Liver (tissue), 8 donors: ENCODE measurements at regions not wholly inside any gene's neighbourhood (a gene's known extent, or its start where the extent isn't known, plus 50 kb on each side); places are given as distances from the start of the nearest gene placed in this dataset.

Experiments used
- DNase-seq: peaks from one replicate; pipeline ENCODE4 v3.0.0-alpha.2; 2017; ENCODE audit warnings: low spot score
- H3K27ac ChIP-seq, 2 donors: one replicate each; pipeline ENCODE4 v1.7.0; 2013; ENCODE audit warnings: inconsistent platforms in 2 of 2, low read length in 2 of 2, control low read depth in 1 of 2, low read depth in 1 of 2, mild to moderate bottlenecking in 1 of 2
- H3K27me3 ChIP-seq, 4 donors: one replicate each; pipeline versions ENCODE4 v1.6.1 to v1.7.0; 2013; ENCODE audit warnings: low read length in 3 of 4, inconsistent platforms in 1 of 4, mild to moderate bottlenecking in 1 of 4, moderate library complexity in 1 of 4; ENCODE audit not compliant: control insufficient read depth in 4 of 4, insufficient read depth in 4 of 4
- H3K36me3 ChIP-seq, 4 donors: one replicate each; pipeline versions ENCODE4 v1.6.1 to v1.7.0; 2013; ENCODE audit warnings: low read length in 3 of 4, mild to moderate bottlenecking in 3 of 4, low read depth in 1 of 4, moderate library complexity in 1 of 4; ENCODE audit not compliant: control insufficient read depth in 4 of 4, insufficient read depth in 3 of 4
- H3K4me1 ChIP-seq, 4 donors: one replicate each; pipeline versions ENCODE4 v1.6.1 to v1.7.0; 2013; ENCODE audit warnings: low read length in 3 of 4, mild to moderate bottlenecking in 3 of 4, moderate library complexity in 1 of 4; ENCODE audit not compliant: control insufficient read depth in 4 of 4, insufficient read depth in 4 of 4
- H3K4me3 ChIP-seq, 3 donors: one replicate each; pipeline versions ENCODE4 v1.6.1 to v1.7.0; 2013; ENCODE audit warnings: low read length in 3 of 3, control low read depth in 1 of 3, low read depth in 1 of 3, mild to moderate bottlenecking in 1 of 3
- H3K9ac ChIP-seq, 2 donors: one replicate each; pipeline ENCODE4 v1.7.0; 2013; ENCODE audit warnings: low read length in 2 of 2, mild to moderate bottlenecking in 2 of 2, moderate library complexity in 2 of 2, control low read depth in 1 of 2, low read depth in 1 of 2
- H3K9me3 ChIP-seq, 4 donors: one replicate each; pipeline versions ENCODE4 v1.6.1 to v1.7.0; 2013; ENCODE audit warnings: low read length in 3 of 4; ENCODE audit not compliant: control insufficient read depth in 4 of 4
- EGR1 ChIP-seq, 2 donors: IDR thresholded peaks; 2 replicates each; pipeline ENCODE4 v1.6.1; 2016 to 2018; ENCODE audit warnings: antibody characterized with exemption in 2 of 2, low read depth in 2 of 2
- GABPA ChIP-seq, 2 donors: IDR thresholded peaks in 1 of 2; conservative IDR thresholded peaks in 1 of 2; 2 replicates each; pipeline ENCODE4 v1.6.1; 2016; ENCODE audit warnings: antibody characterized with exemption in 2 of 2, mild to moderate bottlenecking in 1 of 2, moderate library complexity in 1 of 2
- HNF4A ChIP-seq, 2 donors: conservative IDR thresholded peaks; 2 replicates each; pipeline ENCODE4 v1.6.1; 2016; ENCODE audit warnings: antibody characterized with exemption in 2 of 2, mild to moderate bottlenecking in 2 of 2
- HNF4G ChIP-seq: IDR thresholded peaks from 2 replicates; pipeline ENCODE4 v1.6.1; 2016; ENCODE audit warnings: antibody characterized with exemption
- RAD21 ChIP-seq, 2 donors: IDR thresholded peaks; 2 replicates each; pipeline ENCODE4 v1.6.1; 2016; ENCODE audit warnings: antibody characterized with exemption in 2 of 2, mild to moderate bottlenecking in 2 of 2
- RXRA ChIP-seq, 2 donors: IDR thresholded peaks; 2 replicates each; pipeline ENCODE4 v1.6.1; 2017 to 2018; ENCODE audit warnings: antibody characterized with exemption in 2 of 2, mild to moderate bottlenecking in 1 of 2
- TAF1 ChIP-seq: conservative IDR thresholded peaks from 2 replicates; pipeline ENCODE4 v1.6.1; 2016; ENCODE audit warnings: antibody characterized with exemption, mild to moderate bottlenecking
- WGBS: extraction: QIAGEN DNeasy Blood & Tissue Kit; methylation state at CpG from one replicate; pipeline ENCODE4 v1.1.7; 2013; 5-methylcytosine and 5-hydroxymethylcytosine counted together
- TF ChIP-seq, protein P1 (sequence below): fragments of 150-350 bp; IDR thresholded peaks from 2 replicates; pipeline ENCODE4 v1.5.1; 2017; ENCODE audit warnings: improper control_type of control experiment, low read depth, low read length; ENCODE audit not compliant: missing input control
- TF ChIP-seq, protein P2 (sequence below): IDR thresholded peaks from 2 replicates; pipeline ENCODE4 v1.6.1; 2016; ENCODE audit warnings: antibody characterized with exemption
- TF ChIP-seq, protein P3 (sequence below): IDR thresholded peaks from 2 replicates; pipeline ENCODE4 v1.6.1; 2016; ENCODE audit warnings: antibody characterized with exemption
- donor health status: healthy.
- donor health status: healthy.
- donor health status: healthy.
- donor health status: healthy.
- donor health status: healthy.

DNA sequence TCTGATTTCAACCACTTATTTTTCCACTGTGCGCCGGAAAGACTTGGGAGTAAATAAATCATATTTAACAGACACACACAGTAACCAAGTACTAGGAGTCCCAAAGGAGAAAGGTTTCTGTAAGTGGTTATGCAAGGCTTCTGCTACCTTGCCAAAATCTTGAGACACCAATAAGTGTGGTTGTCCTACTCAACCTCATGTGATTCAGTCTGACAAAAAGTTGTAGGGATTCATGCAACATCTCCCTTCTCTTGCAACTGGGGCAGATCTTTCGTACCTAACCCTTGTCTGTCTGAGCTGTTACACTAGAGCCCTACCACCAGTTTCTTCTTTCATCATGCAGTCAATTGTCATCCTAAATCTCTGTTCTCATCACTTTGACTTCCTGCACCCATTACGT lies 69.9 kb upstream of the NUDT7 start (continued):
- TF ChIP-seq TAF1 = no peak
- TF ChIP-seq, protein P1, sequence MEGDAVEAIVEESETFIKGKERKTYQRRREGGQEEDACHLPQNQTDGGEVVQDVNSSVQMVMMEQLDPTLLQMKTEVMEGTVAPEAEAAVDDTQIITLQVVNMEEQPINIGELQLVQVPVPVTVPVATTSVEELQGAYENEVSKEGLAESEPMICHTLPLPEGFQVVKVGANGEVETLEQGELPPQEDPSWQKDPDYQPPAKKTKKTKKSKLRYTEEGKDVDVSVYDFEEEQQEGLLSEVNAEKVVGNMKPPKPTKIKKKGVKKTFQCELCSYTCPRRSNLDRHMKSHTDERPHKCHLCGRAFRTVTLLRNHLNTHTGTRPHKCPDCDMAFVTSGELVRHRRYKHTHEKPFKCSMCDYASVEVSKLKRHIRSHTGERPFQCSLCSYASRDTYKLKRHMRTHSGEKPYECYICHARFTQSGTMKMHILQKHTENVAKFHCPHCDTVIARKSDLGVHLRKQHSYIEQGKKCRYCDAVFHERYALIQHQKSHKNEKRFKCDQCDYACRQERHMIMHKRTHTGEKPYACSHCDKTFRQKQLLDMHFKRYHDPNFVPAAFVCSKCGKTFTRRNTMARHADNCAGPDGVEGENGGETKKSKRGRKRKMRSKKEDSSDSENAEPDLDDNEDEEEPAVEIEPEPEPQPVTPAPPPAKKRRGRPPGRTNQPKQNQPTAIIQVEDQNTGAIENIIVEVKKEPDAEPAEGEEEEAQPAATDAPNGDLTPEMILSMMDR = no peak

DNA sequence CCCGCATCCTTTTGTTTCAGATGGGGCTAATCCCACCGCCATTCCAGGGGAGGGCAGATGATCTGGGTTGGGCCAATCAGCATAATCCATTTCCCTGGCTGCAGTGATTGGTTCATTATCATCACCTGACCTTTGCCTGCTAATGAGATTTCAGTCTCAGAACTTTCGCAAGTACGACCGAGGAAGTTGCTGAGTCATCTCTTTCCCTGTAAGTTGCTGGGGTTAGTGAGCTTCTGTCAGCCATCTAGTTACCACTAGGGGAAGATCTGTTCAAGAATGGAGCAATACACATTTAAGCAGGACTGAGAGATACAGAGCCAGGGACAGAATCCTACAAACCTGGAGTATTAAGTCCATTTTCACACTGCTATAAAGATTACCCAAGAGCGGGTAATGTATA lies 65.3 kb upstream of the NUDT7 start:
- Histone ChIP-seq H3K9ac (no peak overlapping the region), H3K9me3 (no peaks in the 10 kb centered on the region), H3K4me3 (no peak overlapping the region), H3K4me1 (no peaks in the 10 kb centered on the region), H3K27me3 (peaks cover 0 to 3% (median under 1%) of the 10 kb centered on the region in 4 donors), H3K36me3 (no peaks in the 10 kb centered on the region), H3K27ac (no peak overlapping the region)
- DNase-seq = no peak
- no peak for TF ChIP-seq RXRA (IDR thresholded peaks at IDR 0.05)
- TF ChIP-seq EGR1 (IDR thresholded peaks at IDR 0.05; ENCODE audit: low read depth in 2 of 2) = no peak
- no peak for TF ChIP-seq TAF1
- no peak for TF ChIP-seq GABPA (IDR thresholded peaks at IDR 0.05 in 1 of 2, conservative IDR thresholded peaks at IDR 0.05 in 1 of 2)
- TF ChIP-seq, protein P2, sequence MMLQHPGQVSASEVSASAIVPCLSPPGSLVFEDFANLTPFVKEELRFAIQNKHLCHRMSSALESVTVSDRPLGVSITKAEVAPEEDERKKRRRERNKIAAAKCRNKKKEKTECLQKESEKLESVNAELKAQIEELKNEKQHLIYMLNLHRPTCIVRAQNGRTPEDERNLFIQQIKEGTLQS = no peak
- 72% methylated on average over 6 of the region's 6 CpGs for whole genome bisulfite sequencing

DNA sequence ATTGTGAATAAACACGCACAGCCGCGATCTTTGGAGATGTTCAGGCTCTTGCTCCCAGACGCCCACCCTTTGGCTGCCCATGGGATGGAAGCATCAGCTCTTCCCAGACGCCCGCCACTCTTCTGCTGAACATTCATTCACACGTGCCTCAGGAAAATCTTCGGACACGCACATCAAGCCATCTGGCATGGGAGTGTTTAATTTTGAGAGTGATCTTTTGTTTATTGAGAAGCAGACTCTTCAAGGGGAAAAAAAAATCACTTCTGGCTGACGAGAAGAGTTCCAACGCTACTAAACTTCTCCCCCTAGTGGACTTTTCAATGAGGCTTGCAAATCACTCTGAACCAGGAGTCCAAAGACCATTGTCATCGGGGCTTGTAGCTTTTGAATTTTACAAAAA lies 62.0 kb upstream of the NUDT7 start:
- TF ChIP-seq, protein P2 = no peak
- peak; percentile 49 to 55 for TF ChIP-seq RAD21 (IDR thresholded peaks at IDR 0.05)
- TF ChIP-seq, protein P1 = peak; percentile 29
- TF ChIP-seq, protein P3, sequence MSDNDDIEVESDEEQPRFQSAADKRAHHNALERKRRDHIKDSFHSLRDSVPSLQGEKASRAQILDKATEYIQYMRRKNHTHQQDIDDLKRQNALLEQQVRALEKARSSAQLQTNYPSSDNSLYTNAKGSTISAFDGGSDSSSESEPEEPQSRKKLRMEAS = no peak
- TF ChIP-seq HNF4G = peak; percentile 15
- peak; percentile 30 to 64 for TF ChIP-seq HNF4A (conservative IDR thresholded peaks at IDR 0.05)
- Histone ChIP-seq H3K4me3 (no peak overlapping the region), H3K9ac (no peak overlapping the region), H3K9me3 (peaks cover 0 to 8% (median 6%) of the 10 kb centered on the region in 4 donors), H3K4me1 (no peaks in the 10 kb centered on the region), H3K36me3 (no peaks in the 10 kb centered on the region), H3K27me3 (peaks cover 0 to 3% (median under 1%) of the 10 kb centered on the region in 4 donors), H3K27ac (no peak overlapping the region)
- WGBS = 38% methylated on average over 12 of the region's 12 CpGs
- DNase-seq = no peak
